ENCODE measurements at regions not wholly inside any gene's neighbourhood (a gene's known extent, or its start where the extent isn't known, plus 50 kb on each side); places are given as distances from the start of the nearest gene placed in this dataset.

GRCh38 chr2:75936311-75936710, 225.6 kb upstream of the GCFC2 start:
- no peak for TF ChIP-seq CTCF (IDR thresholded peaks at IDR 0.05; ENCODE audit: poor library complexity)
- TF ChIP-seq EZH2 (IDR thresholded peaks at IDR 0.05; ENCODE audit: borderline replicate concordance) = no peak

Data from hepatocyte (in vitro differentiated cells).